LNCAP (cell line): ENCODE measurements at regions not wholly inside any gene's neighbourhood (a gene's known extent, or its start where the extent isn't known, plus 50 kb on each side); places are given as distances from the start of the nearest gene placed in this dataset.

Source experiments
- CTCF ChIP-seq: fragments of 450-650 bp; IDR thresholded peaks from 2 replicates; pipeline ENCODE4 v1.5.1; 2017; ENCODE audit warnings: mild to moderate bottlenecking

GRCh38 chr13:95452375-95452774 lies 100.1 kb upstream of the CLDN10 start:
- TF ChIP-seq CTCF: no peak

- no peak for TF ChIP-seq CTCF
Measured at GRCh38 chr13:95455782-95456181, 96.7 kb upstream of the CLDN10 start.

- no peak for TF ChIP-seq CTCF
Measured at GRCh38 chr13:95456815-95457214, 95.7 kb upstream of the CLDN10 start.

GRCh38 chr13:95457294-95457693 lies 95.2 kb upstream of the CLDN10 start:
- no peak for TF ChIP-seq CTCF

GRCh38 chr13:95462801-95463200 lies 89.7 kb upstream of the CLDN10 start:
- no peak for TF ChIP-seq CTCF

GRCh38 chr13:95463531-95463930 lies 89.0 kb upstream of the CLDN10 start:
- no peak for TF ChIP-seq CTCF

- TF ChIP-seq CTCF: no peak
Measured at GRCh38 chr13:95470574-95471366, 81.8 kb upstream of the CLDN10 start.

GRCh38 chr13:95471960-95472359 lies 80.6 kb upstream of the CLDN10 start:
- TF ChIP-seq CTCF: no peak
